Activated T-helper 17 cell treated with anti-CD3 and anti-CD28 coated beads, Interleukin-2, amount 50 U/mL, for 72 hours (primary cell): ENCODE measurements at regions not wholly inside any gene's neighbourhood (a gene's known extent, or its start where the extent isn't known, plus 50 kb on each side); places are given as distances from the start of the nearest gene placed in this dataset.

ENCODE experiments used
- ATAC-seq: fragments of 150-1000 bp; cut with Tn5 transposase; replicated peaks from 2 replicates; pipeline ENCODE4 v1.10.0; 2021; ENCODE audit warnings: mild to moderate bottlenecking, moderate library complexity
- H3K27ac Mint-ChIP-seq: one replicate; pipeline ENCODE4 v1.8.0; 2022; ENCODE audit warnings: mixed read lengths
- H3K27me3 Mint-ChIP-seq: one replicate; pipeline ENCODE4 v1.8.0; 2022; ENCODE audit warnings: mixed read lengths
- H3K36me3 Mint-ChIP-seq: one replicate; pipeline ENCODE4 v1.8.0; 2022; ENCODE audit warnings: low read depth, mild to moderate bottlenecking, mixed read lengths
- H3K4me1 Mint-ChIP-seq: one replicate; pipeline ENCODE4 v1.8.0; 2022; ENCODE audit warnings: mixed read lengths
- H3K4me3 Mint-ChIP-seq: one replicate; pipeline ENCODE4 v1.8.0; 2022; ENCODE audit warnings: mild to moderate bottlenecking, mixed read lengths
- H3K9me3 Mint-ChIP-seq: one replicate; pipeline ENCODE4 v1.8.0; 2022; ENCODE audit warnings: mixed read lengths

GRCh38 chr4:33592701-33593100 is 2651.6 kb downstream of the ARAP2 start:
- H3K36me3 Mint-ChIP-seq = no peaks in the 10 kb centered on the region
- peaks cover 23% of the 10 kb centered on the region for H3K9me3 Mint-ChIP-seq
- H3K4me1 Mint-ChIP-seq = no peaks in the 10 kb centered on the region
- no peak overlapping the region for H3K4me3 Mint-ChIP-seq
- H3K27ac Mint-ChIP-seq = no peak overlapping the region
- no peaks in the 10 kb centered on the region for H3K27me3 Mint-ChIP-seq
- no peak for ATAC-seq

DNA sequence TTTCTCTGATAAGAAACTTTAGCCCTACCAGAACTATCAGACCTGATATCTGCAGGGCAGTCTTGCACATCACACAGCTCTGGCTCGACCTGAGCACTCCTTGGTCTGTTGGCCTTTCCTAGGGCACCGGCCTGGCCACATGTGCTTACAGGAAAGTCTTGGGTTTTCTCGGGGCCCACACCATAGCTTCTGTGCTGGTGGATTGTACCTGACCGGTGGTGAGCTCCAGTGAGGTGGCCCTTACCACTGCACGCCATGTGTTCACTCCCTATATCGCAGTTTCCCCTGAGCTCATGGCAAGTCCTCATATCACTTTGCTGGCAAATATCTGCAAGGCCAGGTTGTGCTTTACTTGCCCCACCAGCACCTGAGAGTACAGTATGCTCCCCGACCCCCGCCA is 2637.4 kb downstream of the ARAP2 start:
- Mint-ChIP-seq H3K27ac (no peak overlapping the region), H3K4me3 (no peak overlapping the region), H3K27me3 (no peaks in the 10 kb centered on the region), H3K9me3 (peaks cover 10% of the 10 kb centered on the region), H3K4me1 (no peaks in the 10 kb centered on the region), H3K36me3 (no peaks in the 10 kb centered on the region)
- no peak for ATAC-seq

GRCh38 chr4:33616121-33616520 is 2628.2 kb downstream of the ARAP2 start:
- Mint-ChIP-seq H3K4me3 (no peak overlapping the region), H3K36me3 (no peaks in the 10 kb centered on the region), H3K9me3 (peaks cover 10% of the 10 kb centered on the region), H3K27me3 (no peaks in the 10 kb centered on the region), H3K4me1 (no peaks in the 10 kb centered on the region), H3K27ac (no peak overlapping the region)
- no peak for ATAC-seq

DNA sequence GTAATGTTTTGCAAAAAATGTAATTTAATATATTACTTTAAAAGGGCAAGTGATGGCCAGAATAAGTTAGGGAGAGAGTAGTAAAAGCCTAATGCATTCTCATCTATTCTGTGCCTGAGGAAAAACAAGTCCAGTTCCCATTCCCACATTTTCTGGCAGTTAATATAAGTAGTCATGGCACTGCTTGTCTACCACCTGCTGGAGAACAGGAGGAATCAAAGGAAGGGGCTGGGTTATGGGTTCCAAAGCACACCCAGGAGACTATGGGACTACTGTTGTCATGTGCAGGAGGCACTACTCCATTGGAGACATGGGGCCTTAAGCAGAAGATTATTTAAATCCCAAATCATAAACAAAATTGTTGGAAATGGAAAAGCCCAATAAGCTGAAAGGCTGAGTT is 2618.6 kb downstream of the ARAP2 start:
- no peaks in the 10 kb centered on the region for H3K27me3 Mint-ChIP-seq
- H3K27ac Mint-ChIP-seq = no peak overlapping the region
- no peaks in the 10 kb centered on the region for H3K36me3 Mint-ChIP-seq
- ATAC-seq = no peak
- peaks cover 21% of the 10 kb centered on the region for H3K9me3 Mint-ChIP-seq
- no peaks in the 10 kb centered on the region for H3K4me1 Mint-ChIP-seq
- H3K4me3 Mint-ChIP-seq = no peak overlapping the region

GRCh38 chr4:33626221-33626620 is 2618.1 kb downstream of the ARAP2 start:
- Mint-ChIP-seq H3K27me3 (no peaks in the 10 kb centered on the region), H3K27ac (no peak overlapping the region), H3K9me3 (peaks cover 23% of the 10 kb centered on the region), H3K36me3 (no peaks in the 10 kb centered on the region), H3K4me1 (no peaks in the 10 kb centered on the region), H3K4me3 (no peak overlapping the region)
- ATAC-seq = no peak

- Mint-ChIP-seq H3K27ac (no peak overlapping the region), H3K4me1 (no peaks in the 10 kb centered on the region)
- no peak for ATAC-seq
Observed at GRCh38 chr4:33628296-33628695, 2616.0 kb downstream of the ARAP2 start.

DNA sequence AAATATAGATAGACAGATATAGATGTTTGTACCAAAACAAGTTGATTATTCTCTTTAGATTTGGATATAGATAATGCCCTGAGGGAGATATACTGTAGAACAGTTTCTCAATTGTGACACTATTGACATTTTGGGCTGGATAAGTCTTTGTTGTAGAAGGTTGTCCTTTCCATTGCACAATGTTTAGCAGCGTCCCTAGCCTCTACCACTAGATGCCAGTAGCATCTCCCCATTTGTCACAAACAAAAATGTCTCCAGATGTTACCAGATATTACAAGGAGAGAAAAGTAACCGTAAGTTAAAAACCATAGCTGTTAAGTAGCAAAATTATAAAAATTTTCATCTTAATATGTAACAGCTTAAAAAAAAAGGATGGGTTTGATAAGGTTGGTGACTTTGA is 2595.3 kb downstream of the ARAP2 start:
- H3K27ac Mint-ChIP-seq = no peak overlapping the region
- H3K9me3 Mint-ChIP-seq = peaks cover 22% of the 10 kb centered on the region
- no peak overlapping the region for H3K4me3 Mint-ChIP-seq
- no peaks in the 10 kb centered on the region for H3K4me1 Mint-ChIP-seq
- no peak for ATAC-seq
- no peaks in the 10 kb centered on the region for H3K27me3 Mint-ChIP-seq
- no peaks in the 10 kb centered on the region for H3K36me3 Mint-ChIP-seq

More at GRCh38 chr4:33628296-33628695, 2616.0 kb downstream of the ARAP2 start:
- no peak overlapping the region for H3K4me3 Mint-ChIP-seq
- H3K9me3 Mint-ChIP-seq = peaks cover 23% of the 10 kb centered on the region
- H3K27me3 Mint-ChIP-seq = no peaks in the 10 kb centered on the region
- no peaks in the 10 kb centered on the region for H3K36me3 Mint-ChIP-seq

DNA sequence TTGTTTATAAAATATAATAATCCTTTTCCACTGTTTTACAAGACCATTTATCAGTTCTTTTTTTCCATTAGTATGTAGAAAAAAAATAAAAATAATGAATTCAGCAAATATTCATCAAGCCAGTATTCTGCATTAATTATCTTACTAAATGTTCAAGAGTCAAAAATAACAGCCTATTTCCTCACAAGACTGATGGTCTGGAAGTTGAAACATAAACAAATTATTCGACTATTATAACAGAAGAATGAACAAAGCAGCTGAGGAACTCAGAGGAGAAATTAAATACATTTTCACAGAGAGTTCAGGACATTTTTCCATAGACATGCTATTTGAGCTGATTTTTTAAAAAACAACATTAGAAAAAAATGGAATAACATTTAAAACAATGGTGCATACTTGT is 2594.8 kb downstream of the ARAP2 start:
- Mint-ChIP-seq H3K36me3 (no peaks in the 10 kb centered on the region), H3K4me1 (no peaks in the 10 kb centered on the region), H3K9me3 (peaks cover 22% of the 10 kb centered on the region), H3K27ac (no peak overlapping the region), H3K27me3 (no peaks in the 10 kb centered on the region), H3K4me3 (no peak overlapping the region)
- no peak for ATAC-seq

GRCh38 chr4:33650036-33650435 is 2594.3 kb downstream of the ARAP2 start:
- H3K36me3 Mint-ChIP-seq = no peaks in the 10 kb centered on the region
- peaks cover 18% of the 10 kb centered on the region for H3K9me3 Mint-ChIP-seq
- no peaks in the 10 kb centered on the region for H3K4me1 Mint-ChIP-seq
- ATAC-seq = no peak
- no peaks in the 10 kb centered on the region for H3K27me3 Mint-ChIP-seq
- H3K27ac Mint-ChIP-seq = no peak overlapping the region
- no peak overlapping the region for H3K4me3 Mint-ChIP-seq

GRCh38 chr4:33658971-33659370 is 2585.3 kb downstream of the ARAP2 start:
- no peak overlapping the region for H3K4me3 Mint-ChIP-seq
- no peaks in the 10 kb centered on the region for H3K4me1 Mint-ChIP-seq
- H3K27ac Mint-ChIP-seq = no peak overlapping the region
- no peak for ATAC-seq
- peaks cover 4% of the 10 kb centered on the region for H3K9me3 Mint-ChIP-seq
- H3K27me3 Mint-ChIP-seq = no peaks in the 10 kb centered on the region
- no peaks in the 10 kb centered on the region for H3K36me3 Mint-ChIP-seq

GRCh38 chr4:33661636-33662035 is 2582.7 kb downstream of the ARAP2 start:
- no peak overlapping the region for H3K27ac Mint-ChIP-seq
- H3K9me3 Mint-ChIP-seq = peaks cover 14% of the 10 kb centered on the region
- ATAC-seq = no peak

DNA sequence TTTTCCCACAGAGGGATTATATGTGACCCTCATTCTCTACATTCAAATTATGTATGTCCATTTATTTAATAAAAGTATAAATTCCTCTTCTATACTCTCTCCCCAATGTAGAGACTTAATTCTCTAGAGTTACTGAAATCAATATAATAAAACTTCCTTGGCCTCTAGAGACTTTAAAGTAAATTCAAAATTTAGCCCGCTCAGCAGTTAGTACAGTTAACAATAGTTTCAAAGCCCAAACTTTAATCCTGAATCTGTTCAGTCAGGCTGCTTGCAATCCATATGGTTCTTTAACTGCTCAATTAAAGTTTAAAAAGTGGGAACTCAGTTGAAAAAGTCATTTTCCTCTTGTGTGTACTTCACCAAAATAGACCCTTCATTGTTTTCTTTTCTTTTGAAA is 2558.4 kb downstream of the ARAP2 start:
- no peaks in the 10 kb centered on the region for H3K36me3 Mint-ChIP-seq
- ATAC-seq = no peak
- H3K27ac Mint-ChIP-seq = no peak overlapping the region
- no peaks in the 10 kb centered on the region for H3K27me3 Mint-ChIP-seq
- H3K9me3 Mint-ChIP-seq = peaks cover 8% of the 10 kb centered on the region
- no peak overlapping the region for H3K4me3 Mint-ChIP-seq
- H3K4me1 Mint-ChIP-seq = no peaks in the 10 kb centered on the region

More at GRCh38 chr4:33661636-33662035, 2582.7 kb downstream of the ARAP2 start:
- H3K27me3 Mint-ChIP-seq = no peaks in the 10 kb centered on the region
- no peaks in the 10 kb centered on the region for H3K36me3 Mint-ChIP-seq
- no peak overlapping the region for H3K4me3 Mint-ChIP-seq
- H3K4me1 Mint-ChIP-seq = no peaks in the 10 kb centered on the region

GRCh38 chr4:33696041-33696440 is 2548.3 kb downstream of the ARAP2 start:
- ATAC-seq = no peak
- H3K4me1 Mint-ChIP-seq = no peaks in the 10 kb centered on the region
- peaks cover 12% of the 10 kb centered on the region for H3K9me3 Mint-ChIP-seq
- no peaks in the 10 kb centered on the region for H3K36me3 Mint-ChIP-seq
- H3K27ac Mint-ChIP-seq = no peak overlapping the region
- no peak overlapping the region for H3K4me3 Mint-ChIP-seq
- no peaks in the 10 kb centered on the region for H3K27me3 Mint-ChIP-seq

GRCh38 chr4:33696586-33696985 is 2547.7 kb downstream of the ARAP2 start:
- H3K9me3 Mint-ChIP-seq = peaks cover 12% of the 10 kb centered on the region
- H3K4me1 Mint-ChIP-seq = no peaks in the 10 kb centered on the region
- no peaks in the 10 kb centered on the region for H3K27me3 Mint-ChIP-seq
- H3K36me3 Mint-ChIP-seq = no peaks in the 10 kb centered on the region
- ATAC-seq = no peak
- H3K27ac Mint-ChIP-seq = no peak overlapping the region
- H3K4me3 Mint-ChIP-seq = no peak overlapping the region

- H3K27me3 Mint-ChIP-seq = no peaks in the 10 kb centered on the region
- no peaks in the 10 kb centered on the region for H3K4me1 Mint-ChIP-seq
- H3K9me3 Mint-ChIP-seq = peaks cover 16% of the 10 kb centered on the region
- ATAC-seq = no peak
- H3K27ac Mint-ChIP-seq = no peak overlapping the region
- H3K36me3 Mint-ChIP-seq = no peaks in the 10 kb centered on the region
- H3K4me3 Mint-ChIP-seq = no peak overlapping the region
Observed at GRCh38 chr4:33709247-33709646, 2535.1 kb downstream of the ARAP2 start.

GRCh38 chr4:33711826-33712225 is 2532.5 kb downstream of the ARAP2 start:
- no peak for ATAC-seq
- Mint-ChIP-seq H3K9me3 (peaks cover 11% of the 10 kb centered on the region), H3K27ac (no peak overlapping the region), H3K27me3 (no peaks in the 10 kb centered on the region), H3K36me3 (no peaks in the 10 kb centered on the region), H3K4me1 (no peaks in the 10 kb centered on the region), H3K4me3 (no peak overlapping the region)
